Fibroblast of skin of right quadriceps (primary cell): ENCODE measurements at regions not wholly inside any gene's neighbourhood (a gene's known extent, or its start where the extent isn't known, plus 50 kb on each side); places are given as distances from the start of the nearest gene placed in this dataset.
"Not testable (repeated sequence)": the region's sequence is repeated elsewhere in the genome, so short reads cannot be mapped to it uniquely, and the experiment has no call there.

Experiments used
- DNase-seq: peaks from one replicate; pipeline ENCODE4 v3.0.0-alpha.2; 2013

DNA sequence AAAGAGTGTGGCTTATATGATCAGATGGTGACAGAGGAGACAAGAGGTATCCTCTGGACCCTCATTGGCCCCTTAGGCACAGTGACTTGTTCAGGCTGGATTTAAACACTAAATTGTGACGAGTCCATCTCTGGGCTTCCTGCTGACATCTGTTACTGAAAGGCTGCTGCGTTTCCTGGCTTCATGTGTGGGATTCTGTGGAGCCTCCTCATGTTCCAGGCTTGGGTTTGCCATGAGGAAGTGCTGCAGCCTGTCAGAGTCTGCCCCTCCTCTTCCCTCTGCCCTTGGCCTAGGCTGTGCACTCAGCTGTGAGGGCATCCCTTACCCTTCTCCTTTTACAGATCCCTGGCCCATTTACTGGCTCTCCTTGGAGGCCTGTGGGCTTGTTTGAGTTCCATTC lies 159.1 kb upstream of the TTC29 start:
- no peak for DNase-seq

DNA sequence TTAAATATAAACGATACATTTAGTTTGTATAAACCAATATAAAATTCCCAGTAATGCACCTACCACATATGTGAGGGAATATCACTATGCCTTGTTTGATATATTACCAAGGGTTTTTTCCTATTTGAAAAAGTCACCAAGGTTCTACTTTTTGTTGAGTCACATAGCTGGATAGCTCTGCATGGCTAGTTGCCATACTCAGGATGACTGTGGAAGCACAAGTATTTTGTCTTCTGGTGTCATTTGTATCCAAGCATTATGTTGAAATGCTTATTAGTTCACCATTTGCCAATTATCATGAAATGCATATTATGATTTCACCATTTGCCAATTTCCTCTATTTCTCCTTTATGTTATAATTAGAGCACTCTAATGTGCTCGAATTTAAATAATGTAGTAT lies 162.7 kb upstream of the TTC29 start:
- DNase-seq = peak; percentile 39

DNA sequence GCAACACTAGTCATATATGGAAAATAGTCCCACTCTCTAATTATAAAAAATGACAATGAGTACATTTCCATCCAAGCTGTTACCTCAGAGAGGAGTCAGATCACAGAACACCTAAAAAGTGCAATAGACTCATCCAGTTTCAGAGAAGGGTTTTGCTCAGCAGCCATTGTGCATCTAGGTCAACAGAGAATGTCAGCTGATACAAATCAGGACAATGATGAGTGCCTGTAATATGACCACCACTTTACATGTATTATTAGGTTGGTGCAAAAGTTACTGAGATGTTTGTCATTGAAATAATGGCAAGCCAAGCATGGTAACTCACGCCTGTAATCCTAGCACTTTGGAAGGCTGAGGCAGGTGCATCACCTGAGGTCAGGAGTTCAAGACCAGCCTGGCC lies 164.1 kb upstream of the TTC29 start:
- no peak for DNase-seq

DNA sequence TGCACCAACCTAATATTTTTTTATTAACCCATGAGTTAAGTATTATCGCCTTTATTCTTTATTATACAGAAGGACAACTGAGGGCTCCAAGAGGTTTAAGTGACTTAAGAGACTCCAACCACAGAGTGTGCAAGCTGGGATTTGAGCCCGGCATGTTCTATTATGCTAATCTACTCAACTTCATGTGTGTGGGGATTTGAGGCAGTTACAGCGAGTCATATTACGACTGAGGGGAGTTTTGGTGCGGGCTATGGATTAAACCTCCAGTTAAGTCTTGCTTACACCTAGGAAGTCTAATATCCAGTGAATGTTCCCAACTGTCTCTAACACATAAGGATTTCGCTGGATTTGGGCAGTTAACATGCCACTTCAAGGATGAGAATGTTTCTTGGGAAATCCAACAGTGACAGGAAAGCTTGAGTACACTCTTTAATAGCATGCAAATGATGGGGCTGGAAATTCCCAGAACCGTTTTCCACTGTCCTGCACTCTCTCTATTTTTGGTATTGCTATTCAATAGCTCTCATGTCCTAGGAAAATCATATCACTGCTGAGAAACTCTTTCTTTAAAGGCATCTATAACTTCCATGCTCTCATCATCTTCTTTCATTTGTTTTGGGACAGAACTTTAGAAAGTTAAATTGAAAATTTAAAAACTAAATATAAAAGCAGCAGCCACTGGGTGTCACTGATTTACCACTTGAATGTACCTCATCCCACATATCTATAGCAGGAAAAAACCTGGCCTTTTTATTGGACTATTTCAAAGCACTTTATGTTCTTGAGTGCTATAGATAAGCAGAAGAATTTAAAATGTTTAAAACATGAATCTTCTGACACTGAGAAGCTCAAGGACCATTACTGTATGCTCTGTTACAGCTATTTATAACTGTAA lies 165.1 kb upstream of the TTC29 start:
- DNase-seq = no peak

DNA sequence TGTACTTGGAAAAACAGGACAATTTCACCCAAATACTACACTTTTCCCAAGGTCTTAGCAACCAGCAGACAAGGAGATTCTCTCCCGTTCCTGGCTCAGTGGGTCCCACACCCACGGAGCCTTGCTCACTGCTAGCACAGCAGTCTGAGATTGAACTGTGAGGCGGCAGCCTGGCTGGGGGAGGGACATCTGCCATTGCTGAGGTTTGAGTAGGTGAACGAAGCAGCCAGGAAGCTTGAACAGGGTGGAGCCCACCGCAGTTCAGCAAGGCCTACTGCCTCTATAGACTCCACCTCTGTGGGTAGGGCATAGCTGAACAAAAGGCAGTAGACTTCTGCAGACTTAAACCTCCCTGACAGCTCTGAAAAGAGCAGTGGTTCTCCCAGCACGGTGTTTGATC lies 166.5 kb upstream of the TTC29 start:
- DNase-seq = not testable (repeated sequence)

DNA sequence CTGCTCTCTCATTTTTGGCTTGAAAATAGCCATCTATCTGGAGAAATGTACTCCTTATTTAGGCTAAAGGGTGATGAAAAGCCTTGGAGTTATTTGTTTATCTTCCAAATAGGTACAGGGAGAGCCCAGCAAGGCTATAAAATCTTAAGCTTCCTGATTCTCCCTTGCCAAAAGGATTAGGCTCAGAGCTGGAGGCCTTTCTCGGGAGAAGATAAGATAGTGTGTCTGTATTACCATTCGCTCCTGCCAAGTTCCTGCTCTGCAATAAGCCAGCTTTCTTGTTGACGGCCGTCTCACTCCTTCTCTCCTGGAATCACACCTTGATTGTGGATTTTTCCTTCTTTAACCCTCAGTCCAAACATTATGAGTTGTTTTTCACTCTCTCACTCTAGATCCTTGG lies 171.8 kb upstream of the TTC29 start:
- DNase-seq = no peak

DNA sequence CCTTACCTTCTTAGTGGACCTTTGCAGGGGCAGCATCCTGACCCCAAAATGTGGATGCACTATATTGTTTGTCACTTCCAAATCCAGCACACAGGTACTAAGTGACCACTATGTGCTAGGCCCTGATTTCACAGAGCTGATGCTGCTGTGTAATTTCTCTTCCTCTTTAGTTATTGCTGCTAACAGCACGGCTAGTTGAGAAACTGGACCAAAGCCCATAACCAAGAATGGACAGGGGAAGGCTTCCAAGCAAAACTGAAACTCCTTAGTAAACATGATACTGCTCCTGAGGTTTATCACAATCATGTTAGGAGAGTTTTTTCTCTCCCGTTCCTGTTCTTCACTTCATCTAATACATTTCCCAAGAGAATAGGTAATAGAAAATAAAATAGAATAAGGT lies 172.9 kb upstream of the TTC29 start:
- no peak for DNase-seq

DNA sequence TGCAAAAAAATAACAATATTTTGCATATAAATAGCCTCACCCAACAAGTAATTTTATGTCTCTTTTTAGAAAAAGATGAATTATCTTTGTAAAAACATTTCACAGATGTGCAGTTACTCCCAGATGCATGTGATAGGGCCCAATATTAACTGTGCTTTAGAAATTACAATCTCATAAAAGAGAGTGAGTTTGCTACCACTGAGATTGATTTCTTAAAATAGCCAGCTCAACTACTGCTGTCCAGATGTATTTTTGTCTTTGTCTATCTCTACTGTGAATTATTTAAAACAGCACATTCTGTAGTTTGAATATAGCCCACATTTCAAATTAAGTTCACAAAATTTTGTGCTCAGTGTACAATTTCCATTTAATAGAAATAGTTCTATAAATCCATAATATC lies 177.0 kb upstream of the TTC29 start:
- DNase-seq = no peak

DNA sequence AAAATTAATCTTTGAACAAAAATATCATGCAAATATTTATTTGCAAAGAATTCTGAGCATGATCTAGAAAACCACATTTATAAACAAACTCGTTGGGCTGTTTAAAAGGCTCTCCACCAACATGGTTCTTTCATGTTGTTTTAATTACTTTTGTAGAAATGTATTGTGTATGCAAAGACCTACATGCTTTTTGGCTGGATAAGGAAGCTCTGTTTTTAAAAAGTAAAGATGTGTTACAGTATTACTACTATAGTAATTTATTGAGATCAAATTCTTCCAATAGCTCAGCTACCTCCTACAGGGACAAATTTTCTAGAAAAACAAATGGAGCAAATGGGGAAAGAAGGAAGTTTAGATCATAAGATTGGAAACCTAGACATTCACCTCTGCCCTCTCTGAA lies 177.5 kb upstream of the TTC29 start:
- DNase-seq = peak; percentile 56

DNA sequence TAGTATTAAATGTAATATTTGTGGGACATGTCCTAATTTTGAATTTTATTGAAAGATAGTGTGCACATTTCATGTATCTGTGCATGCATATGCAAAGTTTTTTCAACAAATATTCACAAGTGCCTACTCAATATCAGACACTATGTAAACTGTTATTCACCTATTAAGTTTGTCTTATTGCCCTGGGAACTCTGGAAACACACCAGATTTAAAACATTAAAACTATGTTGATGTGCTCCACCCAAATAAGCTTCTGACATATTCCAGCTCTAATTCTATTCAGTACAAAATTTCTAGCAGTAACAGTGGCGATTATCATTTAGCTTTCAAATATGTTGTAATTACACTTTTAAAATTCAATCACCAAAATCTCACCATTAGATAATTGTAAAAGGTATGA lies 183.1 kb upstream of the TTC29 start:
- DNase-seq = no peak

DNA sequence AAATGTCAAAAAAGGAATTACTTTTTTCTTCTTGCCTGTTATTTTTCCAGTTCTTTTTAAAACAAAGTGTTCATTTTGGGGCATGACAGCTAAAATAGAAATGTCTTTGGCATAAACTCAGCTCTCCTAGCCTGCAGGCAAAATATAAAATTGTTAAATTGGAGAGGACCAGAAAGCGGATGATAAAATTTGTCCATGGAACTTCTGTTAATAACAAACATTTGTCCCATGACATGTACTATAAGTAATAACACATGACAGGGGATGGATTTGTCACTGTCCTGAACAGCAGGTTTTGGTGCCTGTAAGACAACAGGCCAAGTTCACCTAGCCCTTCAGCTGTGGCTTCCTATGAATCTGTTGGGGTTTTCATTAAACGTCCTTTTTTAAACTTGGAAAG lies 184.0 kb upstream of the TTC29 start:
- DNase-seq = no peak

DNA sequence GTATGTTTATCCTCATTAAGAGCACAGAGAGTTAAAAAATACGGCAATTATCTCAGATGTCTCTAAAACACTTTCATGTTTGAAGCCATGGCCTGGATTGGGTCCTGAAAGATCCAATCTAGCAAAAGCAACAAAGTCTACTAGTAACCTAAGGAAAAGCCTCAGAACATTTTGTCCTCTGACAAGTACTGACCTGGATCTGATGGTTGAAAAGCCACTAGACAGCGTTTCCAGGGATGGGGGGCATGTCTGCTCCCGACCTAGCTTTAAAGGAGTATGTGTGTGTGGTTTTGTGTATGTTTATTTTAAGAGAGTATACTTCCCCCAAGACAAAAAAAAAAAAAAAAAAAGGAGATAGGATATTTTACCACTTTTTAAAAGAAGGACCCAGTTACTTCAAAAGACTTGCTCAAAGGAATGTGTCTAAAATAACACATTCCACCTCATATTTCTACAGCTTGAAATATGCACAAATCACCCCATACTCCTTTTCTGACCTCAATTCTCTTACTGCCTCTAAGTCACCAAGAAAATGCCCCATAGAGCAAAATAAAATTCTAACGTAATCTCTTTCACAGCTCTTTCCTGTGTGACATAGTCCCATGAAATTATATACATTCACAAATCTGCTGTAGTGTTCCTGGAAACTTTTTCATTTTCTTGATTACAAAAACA lies 189.0 kb upstream of the TTC29 start:
- DNase-seq = no peak

DNA sequence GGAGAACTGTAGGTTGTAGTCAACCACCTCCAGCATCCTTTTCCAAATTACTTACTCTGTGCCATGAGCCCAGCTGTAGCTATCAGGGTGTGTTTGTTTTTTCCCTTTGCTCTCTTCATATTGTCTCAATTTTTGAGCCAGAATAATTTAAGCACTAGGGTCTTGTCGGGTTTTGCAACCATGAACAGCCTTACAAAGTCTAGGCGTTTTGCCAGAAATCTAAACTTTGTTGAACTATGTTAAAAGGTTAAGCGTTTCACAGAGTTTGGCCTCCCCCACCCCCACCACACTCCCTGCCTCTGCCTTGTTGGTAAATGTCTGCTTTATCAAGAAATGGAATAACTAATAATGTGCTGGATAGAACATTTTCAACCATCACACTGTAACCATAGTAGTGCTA lies 190.6 kb upstream of the TTC29 start:
- peak; percentile 52 for DNase-seq

DNA sequence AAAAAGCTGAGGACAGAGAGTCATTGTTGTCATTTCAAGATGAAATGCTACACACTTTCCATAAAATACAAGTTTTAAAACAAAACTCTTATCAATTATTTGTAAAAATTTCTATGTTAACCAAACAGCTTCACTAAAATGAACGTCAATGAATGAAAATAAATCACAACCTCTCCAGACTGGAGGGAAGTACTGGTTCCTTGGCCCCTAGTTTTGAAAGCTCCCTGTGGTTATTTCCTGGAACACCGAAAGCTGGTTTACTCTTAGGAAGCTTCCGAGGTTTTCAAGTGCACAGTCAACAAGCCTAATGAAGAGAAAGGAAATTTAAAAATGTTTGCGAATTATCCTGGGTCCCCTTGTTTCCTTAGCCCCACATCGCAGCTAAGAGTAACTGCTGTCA lies 191.1 kb upstream of the TTC29 start:
- no peak for DNase-seq

DNA sequence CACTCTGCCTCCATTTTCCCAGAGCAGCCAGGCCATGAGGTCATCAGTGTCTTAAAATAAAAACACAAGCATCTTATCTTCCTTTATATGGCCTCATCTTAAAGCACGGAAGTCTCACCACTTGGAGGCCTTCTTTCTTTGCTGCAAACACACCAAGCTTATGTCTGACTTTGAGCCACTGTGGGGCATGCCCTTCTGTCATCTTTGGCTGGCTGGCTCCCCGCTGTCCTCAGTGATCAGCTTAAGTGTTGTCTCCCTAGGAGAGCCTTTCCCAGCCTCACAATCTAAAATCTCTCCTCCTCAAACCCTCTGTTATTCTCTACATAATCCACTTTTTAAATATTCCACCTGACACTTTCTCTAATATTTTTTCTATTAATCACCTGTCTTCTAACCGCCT lies 191.6 kb upstream of the TTC29 start:
- DNase-seq = no peak

DNA sequence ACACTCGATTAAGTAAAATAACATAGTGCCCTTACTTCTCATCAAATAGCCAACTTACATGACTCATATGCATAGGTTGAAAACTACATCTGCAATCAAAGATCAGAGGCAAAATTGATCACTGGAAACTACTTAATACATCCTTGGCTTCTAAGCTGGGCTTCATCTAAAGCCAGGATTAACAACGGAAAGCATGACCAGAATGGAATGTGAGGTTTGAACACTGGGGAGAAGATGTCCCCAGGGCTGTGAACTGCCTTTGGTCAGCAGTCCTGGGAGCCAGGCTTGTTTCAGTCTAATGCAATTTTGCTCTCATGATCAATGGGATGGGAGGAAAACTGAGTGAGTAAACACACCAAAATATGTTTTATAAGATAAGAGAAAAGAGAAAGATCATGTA lies 192.5 kb upstream of the TTC29 start:
- DNase-seq = no peak

DNA sequence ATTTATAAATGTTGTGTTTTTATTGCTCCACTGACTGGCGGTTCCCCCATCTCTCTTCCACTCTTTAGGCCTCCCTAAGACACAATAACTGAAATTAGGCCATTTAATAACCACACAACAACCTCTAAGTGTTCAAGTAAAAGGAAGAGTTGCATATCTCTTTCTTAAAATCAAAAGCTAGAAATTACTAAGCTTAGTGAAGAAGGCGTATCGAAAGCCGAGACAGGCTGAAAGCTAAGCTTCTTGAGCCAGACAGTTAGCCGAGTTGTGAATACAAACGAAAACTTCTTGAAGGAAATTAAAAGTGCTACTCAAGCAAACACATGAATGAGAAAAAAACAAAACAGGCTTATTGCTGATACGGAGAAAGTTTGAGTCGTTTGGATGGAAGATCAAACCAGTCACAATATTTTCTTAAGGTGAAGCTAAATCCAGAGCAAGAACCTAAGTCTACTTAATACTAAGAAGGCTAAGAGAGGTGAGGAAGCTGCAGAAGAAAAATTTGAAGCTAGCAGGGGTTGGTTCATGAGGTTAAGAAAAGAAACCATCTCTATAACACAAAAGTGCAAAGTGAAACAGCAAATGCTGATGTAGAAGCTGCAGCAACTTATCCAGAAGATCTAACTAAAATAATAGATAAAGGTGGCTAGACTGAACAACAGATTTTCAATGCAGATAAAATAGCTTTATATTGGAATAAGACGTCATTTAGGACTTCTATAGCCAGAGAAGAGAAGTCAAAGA lies 194.0 kb upstream of the TTC29 start:
- no peak for DNase-seq

DNA sequence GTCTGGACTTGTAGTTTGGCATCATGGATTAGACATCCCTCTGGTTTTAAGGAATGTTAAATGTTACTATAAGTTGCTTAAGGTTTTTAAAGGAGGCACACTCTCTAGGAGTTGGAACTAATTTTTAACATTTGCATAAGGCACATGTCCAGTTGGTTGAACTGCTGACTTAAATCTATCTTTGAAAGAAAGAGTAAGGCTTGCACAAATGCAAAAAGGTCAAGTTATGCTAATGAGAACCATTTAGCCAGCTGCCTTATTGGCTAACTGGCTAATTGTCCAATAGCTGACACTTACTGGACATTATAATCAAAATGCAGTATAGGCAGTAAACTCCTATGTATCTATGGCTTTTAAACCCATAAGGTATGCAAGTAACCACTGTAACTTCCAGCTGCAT lies 206.1 kb upstream of the TTC29 start:
- no peak for DNase-seq

DNA sequence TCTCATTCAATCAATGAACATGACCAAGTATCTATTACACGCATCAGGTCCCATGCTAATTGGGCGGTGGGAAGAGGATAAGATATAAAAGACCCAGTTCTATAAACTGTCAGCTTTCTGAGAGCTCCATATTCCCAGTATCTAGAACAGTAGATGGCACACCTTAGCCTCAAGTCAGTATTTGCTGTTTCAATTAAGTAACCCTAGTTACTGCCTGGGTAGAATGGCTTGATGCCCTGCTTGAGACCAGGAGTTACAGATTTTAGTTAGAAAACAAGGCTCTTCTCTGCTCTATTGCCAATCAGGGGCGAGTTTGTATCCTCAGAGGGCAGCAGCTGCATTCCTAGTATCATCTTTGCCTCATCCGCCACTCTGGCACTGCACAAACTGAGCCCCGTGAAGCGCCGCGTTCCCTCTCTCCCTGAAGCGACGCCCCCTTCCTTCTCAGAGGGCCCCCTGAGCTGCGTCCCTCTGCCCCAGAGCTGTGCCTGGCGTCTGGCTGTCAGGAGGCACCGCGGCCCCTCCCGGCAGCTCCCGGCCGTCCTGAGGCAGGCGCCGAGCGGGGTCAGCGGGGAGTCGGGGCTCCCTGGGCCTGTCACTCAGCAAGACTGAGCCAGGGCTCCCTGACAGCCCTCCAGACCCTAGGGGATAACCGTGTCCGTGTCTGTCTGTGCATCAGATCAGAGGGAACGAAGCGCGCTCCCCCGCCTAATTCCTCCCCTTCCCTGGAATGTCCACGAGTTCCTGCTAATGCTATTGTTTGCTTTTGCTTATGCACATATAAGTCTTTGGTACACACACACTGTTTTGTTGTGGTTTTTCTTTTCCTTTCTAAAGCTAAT lies 212.4 kb upstream of the TTC29 start:
- peak; percentile 20 for DNase-seq

DNA sequence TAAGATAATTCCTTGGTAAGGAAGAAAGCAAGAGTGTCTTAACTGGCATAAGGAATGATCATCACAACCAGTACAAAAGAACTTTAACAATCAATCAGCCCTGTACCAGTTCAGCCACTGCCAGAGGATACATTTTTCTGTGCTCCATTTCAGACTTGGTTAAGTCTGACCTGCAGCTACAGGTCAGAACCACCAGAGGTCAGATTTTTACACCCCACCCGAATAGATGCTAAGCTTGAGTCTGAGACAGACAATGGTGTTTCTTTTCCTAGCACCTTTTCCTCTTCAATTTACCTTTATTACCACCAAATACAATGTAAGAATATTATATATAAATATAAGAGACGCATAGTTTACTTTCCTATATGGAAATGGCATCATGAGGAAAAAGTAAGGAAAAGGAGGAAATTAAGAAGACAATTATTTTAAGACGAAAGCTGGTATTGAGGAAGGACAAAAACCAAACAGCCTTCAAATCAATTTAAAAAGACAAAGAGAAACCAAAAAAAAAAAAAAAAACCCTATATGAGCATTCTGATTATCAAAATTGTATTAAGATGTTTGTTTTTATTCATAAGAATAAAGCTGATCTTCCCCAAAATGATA lies 215.3 kb upstream of the TTC29 start:
- peak; percentile 56 for DNase-seq

DNA sequence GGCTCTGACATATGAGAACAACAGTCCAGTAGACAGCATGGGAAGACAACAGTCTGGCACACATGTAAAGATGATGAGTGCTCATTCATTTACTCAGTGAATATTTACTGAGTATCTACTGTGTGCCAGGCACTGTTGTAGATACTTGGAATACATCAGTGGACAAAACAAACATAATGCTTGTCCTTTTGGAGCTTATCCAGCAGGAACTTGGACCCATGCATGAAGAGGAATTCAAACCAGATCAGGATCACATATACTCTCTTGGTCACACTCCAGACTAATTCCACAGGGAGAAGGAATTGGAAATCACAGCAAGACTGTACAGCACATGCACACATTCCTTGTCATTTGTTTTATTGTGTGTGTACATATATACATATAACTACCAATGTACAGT lies 217.6 kb upstream of the TTC29 start:
- no peak for DNase-seq

DNA sequence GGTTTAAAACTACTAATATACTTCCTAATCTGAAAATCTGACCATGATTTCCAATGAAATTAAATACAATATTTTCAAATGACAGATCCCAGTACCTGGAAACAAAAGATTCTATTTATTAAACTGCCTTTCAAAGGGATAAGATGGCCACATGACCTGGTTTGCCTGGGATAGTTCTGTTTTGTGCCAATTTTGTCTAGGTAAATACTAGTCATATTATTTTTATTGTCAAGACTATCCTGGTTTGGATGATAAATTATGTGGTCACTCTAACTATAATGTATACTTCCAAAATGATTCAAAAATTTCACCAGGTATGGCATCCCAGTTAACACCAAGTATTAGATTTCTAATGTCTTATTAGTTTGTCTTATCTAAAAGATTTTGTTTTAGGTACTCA lies 222.5 kb upstream of the TTC29 start:
- not testable (repeated sequence) for DNase-seq

DNA sequence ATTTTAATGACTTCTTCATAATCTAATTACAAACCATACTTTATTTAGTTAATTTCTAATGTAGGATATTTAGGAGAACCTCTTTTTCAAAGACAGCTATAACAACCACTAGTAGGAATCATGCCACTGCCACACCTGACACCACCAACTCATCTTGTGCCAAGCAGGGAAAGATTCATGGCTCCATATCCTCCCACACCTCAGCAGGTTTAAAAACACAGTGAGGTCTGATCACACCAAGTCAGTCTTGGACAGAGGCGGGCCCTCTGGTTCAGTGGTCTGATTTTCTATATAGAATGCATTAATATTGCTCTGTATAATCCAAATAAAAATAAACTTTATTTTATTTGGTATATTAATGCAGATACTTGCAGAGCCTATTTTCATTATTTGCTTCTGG lies 227.7 kb upstream of the TTC29 start:
- no peak for DNase-seq
